Fibroblast of lung (primary cell): ENCODE measurements at regions not wholly inside any gene's neighbourhood (a gene's known extent, or its start where the extent isn't known, plus 50 kb on each side); places are given as distances from the start of the nearest gene placed in this dataset.

Experiments
- DNase-seq, 2 donors: peaks; one replicate each; pipeline versions ENCODE4 v3.0.0 to v3.0.0-alpha.2; 2010; ENCODE audit warnings: low read depth in 2 of 2
- H2AFZ ChIP-seq: 2 replicates; pipeline ENCODE4 v1.5.1; 2012; ENCODE audit warnings: low read length, control low read depth, inconsistent platforms
- H3K27ac ChIP-seq: 2 replicates; pipeline ENCODE4 v1.5.1; 2011; ENCODE audit warnings: low read length, control low read depth; ENCODE audit not compliant: insufficient read depth
- H3K27me3 ChIP-seq: 2 replicates; pipeline ENCODE4 v1.5.1; 2011; ENCODE audit warnings: mild to moderate bottlenecking, low read length; ENCODE audit not compliant: control insufficient read depth, insufficient read depth
- H3K36me3 ChIP-seq: 2 replicates; pipeline ENCODE4 v1.5.1; 2011; ENCODE audit warnings: low read length; ENCODE audit not compliant: control insufficient read depth, insufficient read depth
- H3K4me1 ChIP-seq: 2 replicates; pipeline ENCODE4 v1.5.1; 2011; ENCODE audit warnings: low read length; ENCODE audit not compliant: control insufficient read depth, insufficient read depth; ENCODE audit errors: extremely low read depth
- H3K4me2 ChIP-seq: 2 replicates; pipeline ENCODE4 v1.5.1; 2011; ENCODE audit warnings: low read length, control low read depth; ENCODE audit not compliant: insufficient read depth; ENCODE audit errors: extremely low read depth
- H3K4me3 ChIP-seq, 4 experiments: fragments of 200-600 bp in 1 of 4; sonication (generic) in 1 of 4; replicated peaks in 1 of 4; 2 replicates each; pipeline ENCODE4 v1.5.1; 2011 to 2016; ENCODE audit warnings: low read length in 4 of 4, low read depth in 3 of 4, mild to moderate bottlenecking in 3 of 4, control low read depth in 2 of 4, inconsistent platforms in 1 of 4, mixed read lengths in 1 of 4; ENCODE audit not compliant: insufficient read depth in 1 of 4; ENCODE audit errors: control extremely low read depth in 1 of 4
- H3K79me2 ChIP-seq: 2 replicates; pipeline ENCODE4 v1.5.1; 2012; ENCODE audit warnings: mild to moderate bottlenecking, low read length, inconsistent platforms; ENCODE audit not compliant: control insufficient read depth, insufficient read depth
- H3K9ac ChIP-seq: 2 replicates; pipeline ENCODE4 v1.5.1; 2011; ENCODE audit warnings: mild to moderate bottlenecking, low read length, control low read depth; ENCODE audit not compliant: insufficient read depth
- H3K9me3 ChIP-seq: 2 replicates; pipeline ENCODE4 v1.5.1; 2012; ENCODE audit warnings: low read depth, low read length; ENCODE audit not compliant: control insufficient read depth, insufficient read depth
- H4K20me1 ChIP-seq: 2 replicates; pipeline ENCODE4 v1.5.1; 2011; ENCODE audit warnings: low read length; ENCODE audit not compliant: control insufficient read depth, insufficient read depth; ENCODE audit errors: extremely low read depth
- CTCF ChIP-seq, 2 donors: IDR thresholded peaks in 1 of 2; conservative IDR thresholded peaks in 1 of 2; 1 replicate in 1 of 2; 2 replicates in 1 of 2; pipeline ENCODE4 v1.5.1; 2011 to 2012; ENCODE audit warnings: low read length in 2 of 2, control low read depth in 1 of 2, inconsistent platforms in 1 of 2, low read depth in 1 of 2, mild to moderate bottlenecking in 1 of 2
- EZH2 ChIP-seq: IDR thresholded peaks from 2 replicates; pipeline ENCODE4 v1.5.1; 2012; ENCODE audit warnings: low read length, control low read depth, mild to moderate bottlenecking; ENCODE audit errors: missing control alignments

GRCh38 chr13:61084988-61085387, 330.7 kb downstream of the PCDH20 start:
- H3K4me2 ChIP-seq, result no peak overlapping the region
- no peak overlapping the region for H2AFZ ChIP-seq
- no peaks in the 10 kb centered on the region for H3K79me2 ChIP-seq
- H3K36me3 ChIP-seq, result no peaks in the 10 kb centered on the region
- no peaks in the 10 kb centered on the region for H3K27me3 ChIP-seq
- H3K4me3 ChIP-seq, result no peak overlapping the region
- H3K9ac ChIP-seq, result no peak overlapping the region
- H3K4me1 ChIP-seq, result no peaks in the 10 kb centered on the region
- TF ChIP-seq EZH2 (no peak), CTCF (conservative IDR thresholded peaks at IDR 0.05 in 1 of 2, IDR thresholded peaks at IDR 0.05 in 1 of 2; ENCODE audit: low read depth in 1 of 2, low read length in 2 of 2) (no peak)
- H3K27ac ChIP-seq, result no peak overlapping the region
- no peaks in the 10 kb centered on the region for H4K20me1 ChIP-seq
- DNase-seq, result peak; percentile 26 to 69
- H3K9me3 ChIP-seq, result no peaks in the 10 kb centered on the region

GRCh38 chr13:61078976-61079770, 336.5 kb downstream of the PCDH20 start:
- no peaks in the 10 kb centered on the region for H3K36me3 ChIP-seq
- no peak overlapping the region for H2AFZ ChIP-seq
- H3K4me2 ChIP-seq, result no peak overlapping the region
- no peaks in the 10 kb centered on the region for H3K9me3 ChIP-seq
- H3K27me3 ChIP-seq, result no peaks in the 10 kb centered on the region
- no peaks in the 10 kb centered on the region for H4K20me1 ChIP-seq
- H3K79me2 ChIP-seq, result no peaks in the 10 kb centered on the region
- TF ChIP-seq CTCF (conservative IDR thresholded peaks at IDR 0.05 in 1 of 2, IDR thresholded peaks at IDR 0.05 in 1 of 2; ENCODE audit: low read depth in 1 of 2, low read length in 2 of 2) (no peak), EZH2 (no peak)
- H3K9ac ChIP-seq, result no peak overlapping the region
- no peak for DNase-seq
- no peak overlapping the region for H3K4me3 ChIP-seq
- no peaks in the 10 kb centered on the region for H3K4me1 ChIP-seq
- H3K27ac ChIP-seq, result no peak overlapping the region

GRCh38 chr13:61052175-61052574, 363.5 kb downstream of the PCDH20 start:
- Histone ChIP-seq H3K9me3 (no peaks in the 10 kb centered on the region), H3K79me2 (no peaks in the 10 kb centered on the region), H3K27me3 (no peaks in the 10 kb centered on the region), H3K4me3 (no peak overlapping the region), H3K4me2 (no peak overlapping the region), H3K9ac (no peak overlapping the region), H2AFZ (no peak overlapping the region), H3K36me3 (no peaks in the 10 kb centered on the region), H3K4me1 (no peaks in the 10 kb centered on the region), H3K27ac (no peak overlapping the region), H4K20me1 (no peaks in the 10 kb centered on the region)
- DNase-seq, result no peak
- TF ChIP-seq EZH2 (no peak), CTCF (conservative IDR thresholded peaks at IDR 0.05 in 1 of 2, IDR thresholded peaks at IDR 0.05 in 1 of 2; ENCODE audit: low read depth in 1 of 2, low read length in 2 of 2) (no peak)
